ENCODE measurements at regions not wholly inside any gene's neighbourhood (a gene's known extent, or its start where the extent isn't known, plus 50 kb on each side); places are given as distances from the start of the nearest gene placed in this dataset.

DNA sequence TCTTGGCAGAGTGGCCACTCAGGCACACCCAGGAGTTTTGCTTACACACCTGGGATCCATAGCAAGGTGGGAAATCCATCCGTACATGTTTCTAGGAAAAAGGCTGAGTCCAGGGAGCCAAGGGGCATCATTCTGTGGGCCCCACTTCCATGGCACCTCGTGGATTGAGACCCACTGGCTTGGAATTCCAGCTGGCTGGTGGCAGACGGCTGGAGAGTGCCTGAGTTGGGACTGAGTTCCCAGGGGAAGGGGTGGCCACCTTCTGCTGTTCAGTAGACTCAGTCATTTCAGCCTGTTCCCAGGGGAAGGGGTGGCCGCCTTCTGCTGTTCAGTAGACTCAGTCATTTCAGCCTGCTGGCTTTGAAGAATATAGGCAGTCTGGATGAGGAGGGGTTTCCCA is 366.0 kb upstream of the GRIA3 start:
- TF ChIP-seq, protein P1, sequence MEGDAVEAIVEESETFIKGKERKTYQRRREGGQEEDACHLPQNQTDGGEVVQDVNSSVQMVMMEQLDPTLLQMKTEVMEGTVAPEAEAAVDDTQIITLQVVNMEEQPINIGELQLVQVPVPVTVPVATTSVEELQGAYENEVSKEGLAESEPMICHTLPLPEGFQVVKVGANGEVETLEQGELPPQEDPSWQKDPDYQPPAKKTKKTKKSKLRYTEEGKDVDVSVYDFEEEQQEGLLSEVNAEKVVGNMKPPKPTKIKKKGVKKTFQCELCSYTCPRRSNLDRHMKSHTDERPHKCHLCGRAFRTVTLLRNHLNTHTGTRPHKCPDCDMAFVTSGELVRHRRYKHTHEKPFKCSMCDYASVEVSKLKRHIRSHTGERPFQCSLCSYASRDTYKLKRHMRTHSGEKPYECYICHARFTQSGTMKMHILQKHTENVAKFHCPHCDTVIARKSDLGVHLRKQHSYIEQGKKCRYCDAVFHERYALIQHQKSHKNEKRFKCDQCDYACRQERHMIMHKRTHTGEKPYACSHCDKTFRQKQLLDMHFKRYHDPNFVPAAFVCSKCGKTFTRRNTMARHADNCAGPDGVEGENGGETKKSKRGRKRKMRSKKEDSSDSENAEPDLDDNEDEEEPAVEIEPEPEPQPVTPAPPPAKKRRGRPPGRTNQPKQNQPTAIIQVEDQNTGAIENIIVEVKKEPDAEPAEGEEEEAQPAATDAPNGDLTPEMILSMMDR (IDR thresholded peaks at IDR 0.05 in 8 of 11, conservative IDR thresholded peaks at IDR 0.05 in 3 of 11): no peak
- TF ChIP-seq POLR2A (IDR thresholded peaks at IDR 0.05): no peak

All from spleen (tissue), 7 donors.